ENCODE measurements at regions not wholly inside any gene's neighbourhood (a gene's known extent, or its start where the extent isn't known, plus 50 kb on each side); places are given as distances from the start of the nearest gene placed in this dataset.

DNA sequence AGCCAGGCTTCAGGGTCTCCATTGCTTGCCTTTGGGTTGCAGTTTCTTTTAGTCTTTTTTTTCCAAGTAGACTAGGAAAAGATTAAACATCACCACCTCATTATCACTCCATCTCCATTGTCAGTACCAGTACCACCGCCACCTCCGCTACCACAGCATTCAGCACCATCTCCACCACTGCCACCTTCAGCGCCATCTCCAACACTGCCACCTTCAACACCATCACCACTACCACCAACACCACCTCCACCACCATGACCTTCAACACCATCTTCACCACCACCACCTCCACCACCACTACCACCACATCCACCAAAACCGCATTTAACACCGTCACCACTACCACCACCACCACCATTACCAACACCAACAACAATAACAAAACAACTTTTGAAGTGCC lies 141.5 kb upstream of the MPHOSPH6 start:
- TF ChIP-seq, protein P1, sequence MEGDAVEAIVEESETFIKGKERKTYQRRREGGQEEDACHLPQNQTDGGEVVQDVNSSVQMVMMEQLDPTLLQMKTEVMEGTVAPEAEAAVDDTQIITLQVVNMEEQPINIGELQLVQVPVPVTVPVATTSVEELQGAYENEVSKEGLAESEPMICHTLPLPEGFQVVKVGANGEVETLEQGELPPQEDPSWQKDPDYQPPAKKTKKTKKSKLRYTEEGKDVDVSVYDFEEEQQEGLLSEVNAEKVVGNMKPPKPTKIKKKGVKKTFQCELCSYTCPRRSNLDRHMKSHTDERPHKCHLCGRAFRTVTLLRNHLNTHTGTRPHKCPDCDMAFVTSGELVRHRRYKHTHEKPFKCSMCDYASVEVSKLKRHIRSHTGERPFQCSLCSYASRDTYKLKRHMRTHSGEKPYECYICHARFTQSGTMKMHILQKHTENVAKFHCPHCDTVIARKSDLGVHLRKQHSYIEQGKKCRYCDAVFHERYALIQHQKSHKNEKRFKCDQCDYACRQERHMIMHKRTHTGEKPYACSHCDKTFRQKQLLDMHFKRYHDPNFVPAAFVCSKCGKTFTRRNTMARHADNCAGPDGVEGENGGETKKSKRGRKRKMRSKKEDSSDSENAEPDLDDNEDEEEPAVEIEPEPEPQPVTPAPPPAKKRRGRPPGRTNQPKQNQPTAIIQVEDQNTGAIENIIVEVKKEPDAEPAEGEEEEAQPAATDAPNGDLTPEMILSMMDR (IDR thresholded peaks at IDR 0.05), result no peak
- no peak for TF ChIP-seq EZH2phosphoT487 (IDR thresholded peaks at IDR 0.05)
- TF ChIP-seq EZH2 (IDR thresholded peaks at IDR 0.05), result no peak
- peaks cover 4% of the 10 kb centered on the region for H3K27me3 Mint-ChIP-seq (ENCODE audit: insufficient read depth, low read depth)
- Histone ChIP-seq H3K4me1 (no peaks in the 10 kb centered on the region), H3K27me3 (no peaks in the 10 kb centered on the region), H3F3A (ENCODE audit: low read depth) (no peaks in the 10 kb centered on the region), H3K27ac (no peak overlapping the region), H3K9ac (no peak overlapping the region), H2AFZ (replicated peaks) (no peak overlapping the region), H3K79me2 (ENCODE audit: low read depth) (no peaks in the 10 kb centered on the region), H3K4me2 (no peak overlapping the region), H3K36me3 (no peaks in the 10 kb centered on the region), H3K9me3 (ENCODE audit: low read depth) (no peaks in the 10 kb centered on the region), H4K20me1 (ENCODE audit: low read depth) (no peaks in the 10 kb centered on the region), H3K4me3 (no peak overlapping the region)
- H3K9me3 Mint-ChIP-seq, result no peaks in the 10 kb centered on the region
- H3K36me3 Mint-ChIP-seq, result no peaks in the 10 kb centered on the region
- H3K4me3 Mint-ChIP-seq, result no peak overlapping the region
- no peak overlapping the region for H3K27ac Mint-ChIP-seq
- DNase-seq (ENCODE audit: low spot score), result no peak
- no peaks in the 10 kb centered on the region for H3K4me1 Mint-ChIP-seq

GRCh38 chr16:82302042-82302727 lies 132.2 kb upstream of the MPHOSPH6 start:
- Mint-ChIP-seq H3K9me3 (no peaks in the 10 kb centered on the region), H3K4me3 (no peak overlapping the region), H3K27me3 (ENCODE audit: insufficient read depth, low read depth) (peaks cover 3% of the 10 kb centered on the region), H3K36me3 (no peaks in the 10 kb centered on the region), H3K4me1 (no peaks in the 10 kb centered on the region), H3K27ac (no peak overlapping the region)
- TF ChIP-seq, protein P1 (IDR thresholded peaks at IDR 0.05), result no peak
- no peak for TF ChIP-seq EZH2 (IDR thresholded peaks at IDR 0.05)
- no peak for TF ChIP-seq EZH2phosphoT487 (IDR thresholded peaks at IDR 0.05)
- Histone ChIP-seq H3K4me1 (no peaks in the 10 kb centered on the region), H3K36me3 (no peaks in the 10 kb centered on the region), H3K9ac (no peak overlapping the region), H3K4me2 (no peak overlapping the region), H3K27me3 (no peaks in the 10 kb centered on the region), H3K4me3 (no peak overlapping the region), H2AFZ (replicated peaks) (no peak overlapping the region), H3K27ac (no peak overlapping the region), H3K79me2 (ENCODE audit: low read depth) (no peaks in the 10 kb centered on the region), H3K9me3 (ENCODE audit: low read depth) (no peaks in the 10 kb centered on the region), H3F3A (ENCODE audit: low read depth) (peaks cover 7% of the 10 kb centered on the region), H4K20me1 (ENCODE audit: low read depth) (no peaks in the 10 kb centered on the region)
- no peak for DNase-seq (ENCODE audit: low spot score)

GRCh38 chr16:82301146-82301755 lies 131.2 kb upstream of the MPHOSPH6 start:
- Histone ChIP-seq H3K79me2 (ENCODE audit: low read depth) (no peaks in the 10 kb centered on the region), H3K4me3 (no peak overlapping the region), H3F3A (ENCODE audit: low read depth) (peaks cover 7% of the 10 kb centered on the region), H3K36me3 (no peaks in the 10 kb centered on the region), H4K20me1 (ENCODE audit: low read depth) (no peaks in the 10 kb centered on the region), H3K4me2 (no peak overlapping the region), H3K27me3 (no peaks in the 10 kb centered on the region), H3K9ac (no peak overlapping the region), H3K9me3 (ENCODE audit: low read depth) (no peaks in the 10 kb centered on the region), H2AFZ (replicated peaks) (no peak overlapping the region), H3K27ac (no peak overlapping the region), H3K4me1 (no peaks in the 10 kb centered on the region)
- Mint-ChIP-seq H3K4me1 (no peaks in the 10 kb centered on the region), H3K27ac (no peak overlapping the region), H3K4me3 (no peak overlapping the region), H3K36me3 (no peaks in the 10 kb centered on the region), H3K9me3 (no peaks in the 10 kb centered on the region), H3K27me3 (ENCODE audit: insufficient read depth, low read depth) (peaks cover 3% of the 10 kb centered on the region)
- DNase-seq (ENCODE audit: low spot score), result no peak
- TF ChIP-seq, protein P1 (IDR thresholded peaks at IDR 0.05), result no peak
- TF ChIP-seq EZH2phosphoT487 (IDR thresholded peaks at IDR 0.05), result no peak
- no peak for TF ChIP-seq EZH2 (IDR thresholded peaks at IDR 0.05)

Data from neural progenitor cell (in vitro differentiated cells).